ENCODE measurements at regions not wholly inside any gene's neighbourhood (a gene's known extent, or its start where the extent isn't known, plus 50 kb on each side); places are given as distances from the start of the nearest gene placed in this dataset.
A peak's percentile ranks its signal among the peaks of the same experiment; 100 is the strongest.

DNA sequence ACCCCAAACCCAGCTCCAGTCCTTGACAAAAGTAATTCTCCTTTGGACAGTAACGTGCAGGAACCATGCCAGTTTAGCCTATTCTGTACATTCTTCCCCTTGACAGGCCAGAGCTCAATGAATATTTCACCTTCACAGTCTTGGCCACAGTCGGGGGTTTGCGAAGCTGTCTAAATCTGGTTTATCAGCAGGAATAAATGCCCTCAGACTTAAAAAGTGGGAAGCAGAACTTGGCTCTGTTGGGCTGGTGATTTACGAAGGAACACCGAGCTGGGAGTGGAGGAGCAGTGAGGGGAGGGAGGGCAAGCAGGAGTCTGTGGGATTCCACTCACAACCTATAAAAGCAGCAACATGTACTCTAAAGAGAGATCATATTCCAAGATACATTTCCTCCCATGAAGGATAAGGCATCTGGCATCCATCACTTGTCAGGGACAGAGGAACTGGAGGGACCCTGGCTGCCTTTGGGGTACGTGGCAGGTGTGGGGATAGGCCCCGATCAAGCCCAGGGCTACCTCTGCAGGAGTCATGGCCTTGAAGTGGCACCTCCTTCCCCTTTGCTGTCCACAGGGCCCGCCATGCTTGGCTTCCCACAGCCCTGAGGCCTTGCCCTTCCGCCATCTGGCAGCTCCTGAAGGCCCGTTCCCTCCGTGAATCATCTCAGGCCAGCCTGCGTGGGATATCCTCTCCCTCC lies 154.3 kb downstream of the ADAMTS15 start:
- no peak overlapping the region for H3K9ac ChIP-seq
- H3K27me3 ChIP-seq = no peaks in the 10 kb centered on the region
- H3K4me3 ChIP-seq = no peak overlapping the region
- no peak for TF ChIP-seq Cebpa-rat (IDR thresholded peaks at IDR 0.05)
- H3K4me2 ChIP-seq = peak overlapping the region in 2 of 11 experiments; percentile 76 to 85; a peak in 4 of 22 replicates
- H3K36me3 ChIP-seq = no peaks in the 10 kb centered on the region
- H4K20me1 ChIP-seq = no peaks in the 10 kb centered on the region
- H3K4me1 ChIP-seq = peaks cover 0 to 36% (median 0%) of the 10 kb centered on the region in 10 experiments; a peak in 7 of 20 replicates
- peak overlapping the region in 1 of 11 experiments; percentile 78; a peak in 2 of 22 replicates for H3K27ac ChIP-seq
- H3K9me3 ChIP-seq (replicated peaks in 1 of 11) = peaks cover 0 to 8% (median 0%) of the 10 kb centered on the region in 11 experiments; a peak in 5 of 22 replicates

GRCh38 chr11:130603335-130603906 lies 155.0 kb downstream of the ADAMTS15 start:
- H3K36me3 ChIP-seq = no peaks in the 10 kb centered on the region
- no peak for TF ChIP-seq Cebpa-rat (IDR thresholded peaks at IDR 0.05)
- H3K27ac ChIP-seq = no peak overlapping the region
- H3K27me3 ChIP-seq = no peaks in the 10 kb centered on the region
- no peak overlapping the region for H3K4me3 ChIP-seq
- H3K9ac ChIP-seq = no peak overlapping the region
- H3K9me3 ChIP-seq (replicated peaks in 1 of 11) = peaks cover 0 to 8% (median 0%) of the 10 kb centered on the region in 11 experiments; a peak in 5 of 22 replicates
- peaks cover 0 to 36% (median 0%) of the 10 kb centered on the region in 10 experiments; a peak in 7 of 20 replicates for H3K4me1 ChIP-seq
- peak overlapping the region in 1 of 11 experiments; percentile 85; a peak in 1 of 22 replicates for H3K4me2 ChIP-seq
- H4K20me1 ChIP-seq = no peaks in the 10 kb centered on the region

GRCh38 chr11:130604606-130605005 lies 156.2 kb downstream of the ADAMTS15 start:
- peaks cover 0 to 35% (median 0%) of the 10 kb centered on the region in 10 experiments; a peak in 7 of 20 replicates for H3K4me1 ChIP-seq
- no peak overlapping the region for H3K9ac ChIP-seq
- H3K27me3 ChIP-seq = no peaks in the 10 kb centered on the region
- H4K20me1 ChIP-seq = no peaks in the 10 kb centered on the region
- peak overlapping the region in 1 of 11 experiments; percentile 17; a peak in 1 of 22 replicates for H3K4me2 ChIP-seq
- no peak overlapping the region for H3K27ac ChIP-seq
- H3K36me3 ChIP-seq = no peaks in the 10 kb centered on the region
- no peak for TF ChIP-seq Cebpa-rat (IDR thresholded peaks at IDR 0.05)
- H3K9me3 ChIP-seq (replicated peaks in 1 of 11) = peaks cover 0 to 8% (median 0%) of the 10 kb centered on the region in 11 experiments; a peak in 5 of 22 replicates
- H3K4me3 ChIP-seq = no peak overlapping the region

GRCh38 chr11:130606178-130606577 lies 157.7 kb downstream of the ADAMTS15 start:
- Histone ChIP-seq H4K20me1 (no peaks in the 10 kb centered on the region), H3K27ac (no peak overlapping the region), H3K27me3 (no peaks in the 10 kb centered on the region), H3K4me1 (peaks cover 0 to 20% (median 6%) of the 10 kb centered on the region in 10 experiments; a peak in 11 of 20 replicates), H3K9me3 (replicated peaks in 1 of 11) (peaks cover 0 to 8% (median 0%) of the 10 kb centered on the region in 11 experiments; a peak in 5 of 22 replicates), H3K36me3 (no peaks in the 10 kb centered on the region), H3K9ac (no peak overlapping the region), H3K4me2 (peak overlapping the region in 1 of 11 experiments; percentile 8; a peak in 1 of 22 replicates), H3K4me3 (no peak overlapping the region)
- no peak for TF ChIP-seq Cebpa-rat (IDR thresholded peaks at IDR 0.05)

DNA sequence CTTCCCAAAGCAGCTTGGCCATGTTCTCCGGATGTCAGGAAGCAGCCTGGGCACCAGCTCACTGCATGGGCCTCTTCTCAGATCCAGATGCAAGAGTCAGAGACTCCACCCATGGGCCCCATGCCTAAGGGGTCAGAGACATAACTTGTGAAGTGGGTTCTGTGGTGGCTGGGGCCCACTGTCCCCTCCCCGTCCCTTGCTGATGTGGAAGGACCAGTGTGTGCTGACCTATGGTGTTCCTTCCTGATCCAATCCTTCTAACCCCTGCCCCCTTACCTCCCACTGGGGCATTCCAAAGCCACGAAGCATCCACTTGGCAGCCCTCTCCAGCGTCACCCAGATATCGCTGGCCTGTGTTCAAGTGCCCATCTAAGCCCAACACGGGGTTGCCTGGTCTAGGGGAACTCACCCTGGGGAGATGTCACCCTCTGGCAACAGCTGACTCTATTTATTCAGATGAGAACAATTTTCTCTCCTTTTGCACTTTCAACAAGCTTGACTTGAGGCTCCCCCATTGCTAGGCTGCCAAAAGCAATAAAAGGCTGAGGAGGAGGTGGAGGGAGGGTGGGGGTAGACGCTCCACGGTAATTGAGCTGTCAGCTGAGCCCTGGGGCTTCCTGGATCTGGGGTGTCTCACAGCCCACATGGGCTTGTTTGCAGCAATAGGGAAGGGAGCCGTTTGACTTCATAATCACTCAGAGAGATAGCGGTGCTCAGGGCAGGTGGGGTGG lies 158.5 kb downstream of the ADAMTS15 start:
- Histone ChIP-seq H3K4me2 (no peak overlapping the region), H3K36me3 (no peaks in the 10 kb centered on the region), H3K27ac (no peak overlapping the region), H3K4me3 (no peak overlapping the region), H3K9ac (no peak overlapping the region), H4K20me1 (no peaks in the 10 kb centered on the region), H3K4me1 (peaks cover 0 to 19% (median 3%) of the 10 kb centered on the region in 10 experiments; a peak in 8 of 20 replicates), H3K27me3 (no peaks in the 10 kb centered on the region), H3K9me3 (replicated peaks in 1 of 11) (peaks cover 0 to 3% (median 0%) of the 10 kb centered on the region in 11 experiments; a peak in 4 of 22 replicates)
- no peak for TF ChIP-seq Cebpa-rat (IDR thresholded peaks at IDR 0.05)

DNA sequence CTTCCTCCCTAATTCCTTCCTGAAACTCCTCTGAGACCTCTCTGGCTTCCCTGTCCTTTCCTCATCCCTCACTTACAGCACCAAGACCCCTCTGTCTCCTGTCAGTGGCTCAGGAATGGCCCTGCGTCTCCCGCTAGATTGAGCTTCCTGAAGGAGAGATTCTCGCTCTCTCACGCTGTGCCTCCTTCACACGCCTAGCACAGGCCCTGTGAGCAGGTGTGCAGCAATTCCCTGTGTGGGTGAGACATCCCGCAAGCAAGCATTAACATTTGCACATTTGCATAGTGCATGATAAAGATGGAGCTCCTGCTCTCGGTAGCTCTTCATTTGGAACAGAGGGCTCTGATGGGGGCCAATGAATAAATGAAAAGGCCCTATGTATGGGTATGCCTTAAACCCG lies 159.8 kb downstream of the ADAMTS15 start:
- H3K4me1 ChIP-seq = peaks cover 0 to 20% (median 3%) of the 10 kb centered on the region in 10 experiments; a peak in 8 of 20 replicates
- H3K4me2 ChIP-seq = no peak overlapping the region; a peak in 1 of 22 replicates
- H3K9ac ChIP-seq = no peak overlapping the region
- no peaks in the 10 kb centered on the region for H3K27me3 ChIP-seq
- no peak overlapping the region for H3K4me3 ChIP-seq
- H3K27ac ChIP-seq = no peak overlapping the region
- no peak for TF ChIP-seq Cebpa-rat (IDR thresholded peaks at IDR 0.05)
- no peaks in the 10 kb centered on the region for H4K20me1 ChIP-seq
- H3K9me3 ChIP-seq (replicated peaks in 1 of 11) = no peaks in the 10 kb centered on the region
- no peaks in the 10 kb centered on the region for H3K36me3 ChIP-seq

DNA sequence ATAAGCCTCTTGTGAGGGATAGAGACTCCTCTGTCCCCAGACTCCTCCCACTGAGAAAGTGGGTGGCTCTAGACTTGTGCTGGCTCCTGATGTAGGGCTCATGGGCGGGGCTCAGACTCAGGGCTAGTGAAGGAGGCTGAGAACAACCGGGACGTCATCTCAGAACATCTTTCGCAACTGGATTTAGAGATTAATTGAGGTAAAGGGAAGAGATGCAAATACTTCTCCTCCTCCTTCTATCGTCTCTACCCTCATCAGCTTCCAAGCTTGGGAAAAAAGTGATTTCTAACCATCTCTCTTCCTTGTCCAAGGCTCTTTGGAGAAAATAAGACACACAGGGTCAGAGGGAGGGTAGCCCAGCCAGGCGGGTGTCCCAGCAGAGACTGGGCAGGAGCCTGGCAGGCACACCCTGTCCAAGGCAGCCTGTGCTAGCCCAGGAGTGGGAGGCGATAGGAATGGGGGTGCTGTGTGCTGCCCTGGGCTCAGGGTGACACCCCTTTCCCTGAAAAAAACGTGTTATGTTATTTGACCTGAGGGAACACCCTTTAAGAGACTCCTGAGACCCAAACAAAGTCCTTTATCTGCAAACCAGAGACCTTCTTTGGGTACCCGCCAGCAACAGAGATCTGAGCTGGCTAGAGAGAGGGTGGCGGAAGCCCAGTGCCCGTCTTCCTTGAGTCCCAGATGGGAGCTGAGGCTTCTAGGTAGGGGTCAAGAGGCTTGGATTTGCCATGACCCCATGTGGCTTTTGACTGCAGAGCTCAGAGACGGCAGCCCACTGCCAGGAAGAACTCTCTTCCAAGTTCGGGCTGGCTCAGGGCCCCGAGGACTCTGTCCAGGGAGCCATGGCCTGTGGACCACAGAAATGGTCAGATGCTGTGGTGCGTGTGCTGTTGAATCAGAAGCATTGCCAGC lies 160.9 kb downstream of the ADAMTS15 start:
- H3K4me1 ChIP-seq = peaks cover 0 to 31% (median 3%) of the 10 kb centered on the region in 10 experiments; a peak in 8 of 20 replicates
- no peak for TF ChIP-seq Cebpa-rat (IDR thresholded peaks at IDR 0.05)
- no peak overlapping the region for H3K4me2 ChIP-seq
- H3K9me3 ChIP-seq (replicated peaks in 1 of 11) = no peaks in the 10 kb centered on the region
- no peaks in the 10 kb centered on the region for H3K27me3 ChIP-seq
- no peak overlapping the region for H3K9ac ChIP-seq
- no peak overlapping the region for H3K4me3 ChIP-seq
- no peak overlapping the region for H3K27ac ChIP-seq
- H3K36me3 ChIP-seq = no peaks in the 10 kb centered on the region
- no peaks in the 10 kb centered on the region for H4K20me1 ChIP-seq

GRCh38 chr11:130611791-130612251 lies 163.4 kb downstream of the ADAMTS15 start:
- Histone ChIP-seq H3K4me1 (peaks cover 0 to 56% (median 7%) of the 10 kb centered on the region in 10 experiments; a peak in 10 of 20 replicates), H4K20me1 (no peaks in the 10 kb centered on the region), H3K9me3 (replicated peaks in 1 of 11) (no peaks in the 10 kb centered on the region), H3K9ac (no peak overlapping the region), H3K36me3 (no peaks in the 10 kb centered on the region), H3K27me3 (no peaks in the 10 kb centered on the region), H3K4me2 (peak overlapping the region in 2 of 11 experiments; percentile 58 to 69; a peak in 3 of 22 replicates), H3K4me3 (no peak overlapping the region), H3K27ac (no peak overlapping the region)
- TF ChIP-seq Cebpa-rat (IDR thresholded peaks at IDR 0.05) = no peak
